ENCODE measurements at regions not wholly inside any gene's neighbourhood (a gene's known extent, or its start where the extent isn't known, plus 50 kb on each side); places are given as distances from the start of the nearest gene placed in this dataset.

GRCh38 chr2:153195342-153195741 is 283.2 kb downstream of the RPRM start:
- DNase-seq, result no peak

DNA sequence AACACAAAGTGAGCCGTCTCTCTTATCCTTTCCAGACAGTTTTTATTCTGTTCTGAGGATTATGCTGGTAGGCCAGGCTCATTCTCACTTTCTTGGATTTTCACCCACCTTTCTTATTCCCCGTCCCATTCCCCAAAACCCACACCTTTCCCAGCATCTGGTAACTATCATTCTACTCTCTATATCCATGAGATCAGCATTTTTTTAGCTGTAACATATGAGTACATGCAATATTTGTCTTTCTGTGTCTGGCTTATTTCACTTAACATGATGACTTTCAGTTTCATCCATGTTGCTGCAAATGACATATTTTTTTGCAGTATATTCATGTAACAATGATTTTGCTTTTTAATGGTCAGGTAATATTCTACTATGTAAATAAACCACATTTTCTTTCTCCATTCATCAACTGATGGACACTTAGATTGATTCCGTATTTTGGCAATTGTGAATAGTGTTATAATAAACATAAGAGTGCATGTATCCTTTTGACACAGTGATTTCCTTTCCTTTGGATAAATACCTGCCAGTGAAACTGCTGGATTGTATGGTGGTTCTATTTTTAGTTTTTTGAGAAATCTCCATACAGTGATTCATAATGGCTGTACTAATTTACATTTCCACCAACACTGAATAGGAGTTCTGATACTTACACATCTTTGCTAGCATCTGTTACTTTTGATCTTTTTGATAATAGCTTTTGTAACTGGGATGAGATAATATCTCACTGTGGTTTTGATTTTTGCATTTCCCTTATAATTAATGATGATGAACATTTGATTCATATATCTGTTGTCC is 289.3 kb downstream of the RPRM start:
- no peak for DNase-seq

DNA sequence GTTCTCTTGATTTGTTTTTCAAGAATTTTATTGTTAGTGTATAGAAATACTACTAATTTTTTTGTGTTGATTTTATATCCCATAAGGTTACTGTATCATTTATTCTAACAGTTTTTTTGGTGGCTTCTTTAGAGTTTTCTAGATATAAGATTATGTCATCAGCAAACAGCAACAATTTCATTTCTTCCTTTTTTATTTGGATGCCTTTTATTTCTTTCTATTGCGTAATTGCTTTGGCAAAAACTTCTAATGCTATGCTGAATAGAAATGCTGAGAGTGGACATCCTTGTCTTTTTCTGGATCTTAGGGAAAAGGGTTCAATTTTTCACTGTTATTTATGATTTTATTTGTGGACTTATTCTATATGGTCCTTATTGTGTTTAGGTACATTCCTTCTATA is 298.8 kb downstream of the RPRM start:
- no peak for DNase-seq

- no peak for DNase-seq
Measured at GRCh38 chr2:153169609-153170008, 309.0 kb downstream of the RPRM start.

GRCh38 chr2:153165021-153165420 is 313.5 kb downstream of the RPRM start:
- DNase-seq, result no peak

DNA sequence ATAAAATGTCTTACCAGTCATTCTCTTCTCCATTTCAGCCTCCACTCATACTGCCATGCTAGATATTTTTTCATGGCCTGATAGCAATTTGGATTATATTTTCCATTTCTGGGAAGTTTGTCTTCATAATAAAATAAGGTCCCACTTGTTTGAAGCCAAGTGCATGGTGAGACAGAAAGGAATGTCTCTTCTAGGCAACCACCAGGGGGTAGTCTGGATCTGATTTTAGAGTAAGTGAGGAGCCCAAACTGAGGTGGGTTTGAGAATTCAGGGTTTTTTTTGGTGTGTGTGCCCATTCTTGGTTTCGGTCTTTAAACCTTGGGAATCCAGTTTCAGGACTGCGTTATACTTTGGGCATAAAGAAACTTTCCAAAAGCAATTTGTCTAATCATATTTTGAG is 315.5 kb downstream of the RPRM start:
- peak; percentile 7 for DNase-seq

DNA sequence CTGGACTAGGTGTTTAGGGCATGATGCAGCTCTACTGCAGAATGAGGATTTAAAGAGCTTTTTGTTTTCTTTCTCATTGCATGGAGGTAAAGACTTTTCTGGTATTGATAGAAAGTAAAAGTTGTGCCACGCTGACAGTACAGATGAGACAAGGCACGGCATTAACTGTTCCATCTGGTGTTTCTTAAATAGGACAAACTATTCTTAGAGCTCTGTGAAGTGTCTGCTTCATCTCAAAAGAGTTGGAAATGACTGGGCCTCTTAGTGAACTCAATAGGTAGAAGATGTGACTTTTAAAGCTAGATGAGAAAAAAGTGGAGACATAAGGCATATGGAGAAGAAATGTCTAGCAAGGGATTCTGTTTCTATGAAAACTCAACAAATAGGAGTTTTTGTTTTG is 321.8 kb downstream of the RPRM start:
- no peak for DNase-seq

- DNase-seq, result no peak
Measured at GRCh38 chr2:153152036-153152435, 326.5 kb downstream of the RPRM start.

DNA sequence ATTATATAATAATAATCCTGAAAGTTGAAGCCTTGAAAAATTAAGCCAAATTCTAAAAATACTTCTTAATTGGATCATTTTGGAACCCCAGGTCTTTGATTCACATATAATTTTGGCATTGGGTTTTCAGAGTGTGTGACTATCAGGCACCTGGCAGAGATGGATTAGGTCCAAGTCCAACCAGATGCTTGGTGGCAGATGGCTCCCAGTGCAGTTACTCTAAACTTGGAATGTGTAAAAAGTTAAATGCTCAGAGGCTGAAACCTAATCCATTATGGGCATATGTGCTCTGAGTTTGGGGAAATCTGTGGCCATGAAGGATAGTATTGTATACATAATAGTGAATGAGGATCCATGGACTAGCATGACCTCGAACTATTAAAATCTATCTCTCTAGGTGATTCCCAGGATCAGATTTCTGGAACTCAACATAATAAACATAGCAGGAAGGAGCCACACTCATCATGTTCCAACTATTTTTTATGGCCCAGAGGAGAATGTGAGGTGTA is 333.0 kb downstream of the RPRM start:
- DNase-seq, result no peak

DNA sequence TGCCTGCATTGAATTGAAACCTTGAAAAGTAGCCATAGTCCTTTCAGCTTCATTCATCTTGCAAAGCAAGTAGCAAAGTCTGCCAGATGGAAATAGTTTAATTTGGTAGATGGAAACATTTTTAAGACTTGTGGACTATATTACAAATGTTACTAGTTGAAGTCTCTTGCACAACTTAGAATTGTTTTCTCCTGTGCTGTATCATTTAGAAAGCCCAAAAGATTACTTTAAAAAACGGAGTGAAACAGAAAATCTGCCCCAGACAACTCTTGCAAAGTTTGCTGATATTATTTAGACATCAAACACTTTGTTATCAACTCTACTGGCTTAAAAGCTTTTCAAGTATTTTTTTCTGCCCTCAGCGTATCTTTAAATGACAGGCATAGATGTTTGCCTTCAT is 335.0 kb downstream of the RPRM start:
- DNase-seq, result no peak

DNA sequence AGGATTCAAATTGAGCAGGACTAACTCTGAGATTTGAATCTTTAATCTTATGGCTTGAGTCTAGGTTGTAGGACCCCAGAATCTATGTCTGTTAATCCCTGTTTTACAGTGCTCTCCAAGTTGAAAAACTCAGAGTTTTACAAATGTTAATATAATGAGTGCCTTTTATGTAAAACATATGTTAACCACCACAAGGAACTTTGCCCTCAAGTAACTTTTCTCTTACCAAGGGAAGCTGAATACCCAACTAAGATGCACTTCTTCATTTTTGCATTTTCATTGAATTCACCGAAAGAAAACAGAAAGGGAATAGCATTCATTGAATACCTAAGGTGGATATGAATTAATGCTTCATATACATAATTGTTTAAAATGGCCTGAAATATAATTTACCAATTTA is 338.1 kb downstream of the RPRM start:
- no peak for DNase-seq

DNA sequence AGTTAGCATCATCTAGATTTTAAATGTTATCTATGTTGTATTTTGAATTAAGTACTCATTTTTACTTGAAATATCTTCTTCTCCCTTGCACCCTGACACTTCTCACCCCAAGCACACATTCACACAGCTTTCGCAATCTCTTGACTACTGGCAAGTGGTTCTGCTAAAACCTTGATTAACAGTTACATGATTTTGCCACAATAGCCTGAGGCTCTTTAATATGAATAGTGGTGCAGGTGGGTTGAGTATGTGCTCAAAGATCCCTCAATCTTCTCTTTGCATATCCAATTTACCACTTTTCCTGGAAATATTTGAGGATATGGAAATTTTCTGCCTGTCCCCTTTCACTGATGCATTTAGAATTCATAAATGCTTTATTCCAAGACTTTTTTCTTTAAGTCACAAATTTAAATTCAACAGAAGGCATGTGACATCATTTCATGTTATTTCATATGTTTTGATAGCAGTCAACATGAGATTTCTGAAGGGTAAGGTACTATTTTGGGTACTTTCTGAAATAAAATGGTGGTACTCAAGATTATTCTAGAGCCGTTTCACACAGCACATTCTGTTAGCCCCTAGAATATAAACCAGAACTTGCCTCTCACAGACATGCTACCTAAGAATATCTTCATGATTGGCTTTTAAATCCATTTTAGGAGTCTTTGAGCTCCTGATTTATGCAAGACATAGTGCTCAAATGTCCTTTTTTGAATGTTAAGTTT is 339.7 kb downstream of the RPRM start:
- DNase-seq, result no peak

GRCh38 chr2:153136216-153136615 is 342.3 kb downstream of the RPRM start:
- no peak for DNase-seq

DNA sequence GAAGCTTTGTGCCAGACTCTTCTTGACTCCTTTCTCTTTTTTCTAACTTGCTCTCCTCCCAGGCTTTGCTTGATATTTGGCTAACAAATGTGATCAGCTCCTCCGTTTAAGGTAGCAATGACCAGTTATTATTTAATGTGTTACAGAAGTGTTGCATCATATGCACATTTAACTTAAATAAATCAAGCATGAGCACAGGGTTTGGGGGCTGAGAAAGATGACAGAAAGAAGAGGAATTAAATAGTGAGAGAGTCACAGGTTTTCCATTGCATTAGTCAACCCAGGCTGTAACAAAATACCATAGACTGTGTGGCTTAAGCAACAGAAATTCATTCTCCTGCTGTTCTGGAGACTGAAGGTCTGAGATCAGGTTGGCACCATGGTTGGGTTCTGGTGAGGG is 343.8 kb downstream of the RPRM start:
- DNase-seq, result no peak

DNA sequence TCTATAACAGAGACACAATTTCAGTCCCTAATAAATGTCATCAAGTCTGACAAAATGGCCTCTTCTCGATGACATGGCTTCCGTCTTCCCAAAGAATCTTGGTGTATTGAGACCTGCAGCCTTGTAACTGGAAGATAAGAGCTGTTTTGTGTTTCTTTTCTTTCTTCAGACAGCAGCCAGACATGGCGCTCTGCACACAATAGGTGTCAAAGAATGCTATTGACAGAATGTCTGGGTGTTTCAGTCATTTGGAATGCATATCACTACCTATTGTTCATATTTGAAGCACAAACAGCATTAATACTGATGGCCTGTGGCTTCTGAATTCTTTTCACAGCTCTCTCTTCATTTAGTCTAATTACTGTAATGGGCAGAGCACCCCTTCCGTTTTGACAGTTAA is 344.8 kb downstream of the RPRM start:
- no peak for DNase-seq

GRCh38 chr2:153132418-153132817 is 346.1 kb downstream of the RPRM start:
- no peak for DNase-seq

DNA sequence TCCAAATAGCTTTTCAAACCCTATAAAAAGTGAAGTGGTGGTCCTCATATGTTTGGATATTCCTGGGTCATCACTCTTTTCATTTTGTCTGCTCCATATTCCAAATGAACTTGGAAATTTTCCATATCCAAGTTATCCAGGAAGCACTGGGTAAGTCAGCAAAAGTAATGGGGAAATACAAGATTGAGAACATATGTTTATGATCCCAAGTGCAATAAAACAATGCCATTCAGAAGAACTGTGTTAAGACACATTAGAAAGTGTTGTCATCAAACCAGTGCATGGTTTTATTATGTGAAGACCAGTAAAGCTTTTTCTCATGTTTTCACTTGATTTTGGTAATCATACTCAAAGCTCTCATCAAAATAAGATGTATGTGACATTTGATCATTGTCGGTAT is 363.4 kb downstream of the RPRM start:
- no peak for DNase-seq

DNA sequence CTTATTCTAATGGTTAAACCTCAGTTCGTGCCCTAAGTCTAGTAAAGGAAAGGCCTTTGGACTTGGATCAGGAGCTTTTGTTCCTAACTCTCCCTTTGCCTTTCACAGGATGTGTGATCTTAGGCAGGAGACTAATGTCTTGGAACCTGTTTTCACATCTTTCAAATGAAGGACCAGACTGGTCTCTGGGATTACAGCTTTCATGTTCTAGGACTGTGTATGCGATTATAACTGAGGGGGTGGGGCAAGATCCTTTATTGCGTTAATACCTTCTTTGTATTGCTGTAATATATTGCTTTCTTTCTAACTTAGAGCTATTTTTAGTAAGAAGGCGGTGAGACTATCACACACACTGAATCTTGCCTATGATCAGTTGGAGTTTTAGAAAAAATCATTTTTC is 368.1 kb downstream of the RPRM start:
- DNase-seq, result no peak

DNA sequence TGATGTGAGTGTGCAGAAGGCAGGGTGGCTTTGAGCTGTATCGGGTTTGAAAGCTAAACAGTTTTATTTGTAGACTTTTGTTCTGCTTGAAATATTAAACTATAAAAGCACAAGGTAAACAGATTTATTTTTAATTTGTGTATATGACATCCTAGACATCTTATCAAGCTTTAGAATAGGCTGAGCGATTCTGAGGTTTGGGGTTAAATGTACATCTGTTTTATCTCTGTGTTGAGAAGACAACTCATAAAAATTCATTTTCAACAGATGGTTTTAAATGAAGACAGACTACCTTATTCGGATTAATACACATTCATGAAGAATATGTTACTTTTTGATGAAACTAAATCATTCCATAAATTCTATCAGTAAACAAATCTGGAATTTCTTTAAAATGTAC is 368.8 kb downstream of the RPRM start:
- DNase-seq, result no peak

DNA sequence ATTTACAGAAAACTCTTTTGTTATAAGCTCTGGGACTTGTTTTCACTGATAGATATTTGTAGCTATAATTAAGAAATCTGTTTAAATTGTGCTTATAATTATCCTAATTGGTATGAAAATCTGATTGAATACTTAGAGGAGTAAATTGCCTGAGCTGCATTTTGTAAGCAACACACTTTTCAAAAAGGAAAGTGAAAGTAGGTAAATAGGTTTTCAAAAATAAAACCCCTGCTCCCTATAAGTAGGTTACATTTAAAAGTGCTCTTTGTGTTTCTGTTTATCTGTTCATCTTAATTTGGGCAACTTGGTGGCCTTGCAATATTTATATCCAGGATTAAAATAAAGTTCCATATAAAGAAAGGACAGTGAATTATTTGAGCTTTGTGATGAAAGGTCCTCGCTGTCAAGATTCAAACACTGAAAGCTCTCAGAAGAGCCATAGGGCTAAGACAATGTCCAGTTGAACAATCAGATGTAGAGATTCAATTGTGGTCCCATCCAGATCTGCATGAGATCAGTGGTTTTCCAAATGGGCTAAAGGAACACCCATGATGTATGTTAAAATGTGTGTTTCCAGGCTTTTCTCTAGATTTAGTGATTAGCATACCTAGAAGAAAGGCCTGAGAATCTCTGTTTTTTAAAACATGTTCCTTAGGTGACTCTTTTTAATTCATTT is 371.6 kb downstream of the RPRM start:
- DNase-seq, result no peak

DNA sequence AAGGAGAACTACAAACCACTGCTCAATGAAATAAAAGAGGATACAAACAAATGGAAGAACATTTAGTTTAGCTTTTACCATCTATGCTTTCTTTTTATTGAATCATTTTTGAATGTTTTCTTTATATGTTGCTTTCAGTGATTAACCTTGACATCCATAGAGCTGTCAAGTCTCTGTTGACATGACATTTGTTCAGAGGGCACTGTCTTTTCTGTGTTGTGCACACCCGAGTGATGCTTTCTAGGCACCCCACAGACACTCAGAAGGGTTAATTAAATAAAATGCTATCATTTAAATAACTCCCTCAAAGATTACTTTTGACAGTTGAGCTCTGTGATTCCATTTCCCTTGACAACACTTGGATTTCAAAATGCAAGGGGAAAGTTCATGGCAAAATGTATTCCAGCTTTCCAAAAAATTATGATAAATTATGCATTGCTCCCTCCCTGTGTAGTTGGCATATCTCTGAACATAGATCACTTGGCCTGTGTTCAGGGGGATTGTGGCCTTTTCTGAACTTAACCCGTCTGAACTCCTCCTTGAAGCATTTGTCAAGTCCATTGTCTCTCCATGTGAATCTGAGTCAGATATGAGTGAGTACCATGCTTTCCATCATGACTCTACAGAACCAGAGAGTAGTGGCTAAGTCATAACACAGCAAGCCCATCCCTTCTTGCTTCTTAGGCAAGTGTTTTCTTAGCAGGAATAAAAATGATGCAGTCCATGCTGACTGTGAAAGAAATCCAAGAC is 372.6 kb downstream of the RPRM start:
- DNase-seq, result no peak

GRCh38 chr2:153101187-153101586 is 377.4 kb downstream of the RPRM start:
- no peak for DNase-seq

DNA sequence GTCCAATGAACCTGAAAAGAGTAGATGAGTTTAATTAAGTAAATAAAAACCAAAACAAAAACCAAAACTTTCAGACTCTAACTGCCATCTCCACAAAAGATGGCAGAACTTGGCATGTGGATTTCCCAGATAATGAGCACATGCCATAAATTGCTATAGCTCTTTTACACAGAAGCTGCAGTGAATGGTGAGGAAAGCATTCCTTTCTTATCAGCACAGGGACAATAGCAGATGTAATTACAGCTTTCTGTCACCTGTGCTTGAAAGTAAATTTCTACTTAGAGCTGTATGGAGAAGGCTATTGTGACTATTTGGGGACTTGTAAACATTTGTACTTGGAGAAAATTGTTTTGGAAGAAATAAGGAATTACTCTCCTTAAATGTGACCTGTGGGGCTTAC is 378.4 kb downstream of the RPRM start:
- DNase-seq, result no peak

All from fibroblast of skin of scalp (primary cell).